NCI-H146 treated with DMSO at 0.1 percent for 48 hours (cell line): ENCODE measurements at regions not wholly inside any gene's neighbourhood (a gene's known extent, or its start where the extent isn't known, plus 50 kb on each side); places are given as distances from the start of the nearest gene placed in this dataset.

ENCODE experiments used
- DNase-seq: peaks from one replicate; lab custom pipeline; 2025; ENCODE audit not compliant: unreplicated experiment; lab: John Stamatoyannopoulos, UW

- peak; percentile 91 for DNase-seq
Observed at GRCh38 chr14:89013698-89014568, 189.5 kb downstream of the TTC8 start.

DNA sequence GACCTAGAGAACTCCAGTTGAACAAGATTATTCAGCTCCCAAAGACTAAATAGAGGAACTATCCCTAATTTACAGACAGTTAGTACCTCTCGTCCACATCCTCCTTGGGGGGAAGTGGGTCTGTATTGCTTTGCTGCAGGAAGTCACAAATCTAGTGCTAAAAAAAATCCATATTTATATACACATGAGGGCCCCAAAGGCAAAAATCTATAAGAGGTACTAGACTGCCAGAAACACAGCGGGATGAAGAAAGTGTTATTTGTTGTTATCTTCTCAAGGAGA is 190.1 kb downstream of the TTC8 start:
- no peak for DNase-seq

- no peak for DNase-seq
Observed at GRCh38 chr14:89015016-89015415, 190.6 kb downstream of the TTC8 start.

DNA sequence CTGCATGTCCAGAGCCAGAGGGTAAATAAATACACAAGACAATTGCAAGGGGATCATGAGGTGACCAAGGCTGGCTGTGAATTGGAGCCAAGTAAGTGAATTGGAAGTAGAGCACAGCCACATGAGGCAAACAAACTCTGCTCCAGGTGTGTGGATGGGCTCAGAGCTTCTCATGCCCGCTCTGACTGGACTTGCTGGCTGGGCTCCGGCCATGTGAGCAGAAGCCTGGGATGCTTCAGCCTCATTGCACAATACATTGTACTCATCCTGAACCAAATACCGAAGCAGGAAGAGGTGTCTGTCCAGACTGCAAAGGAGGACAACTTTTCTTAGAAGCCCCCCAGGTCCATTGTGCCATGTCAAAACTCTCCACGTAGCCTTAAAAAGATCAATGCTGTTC is 193.0 kb downstream of the TTC8 start:
- no peak for DNase-seq

GRCh38 chr14:89022274-89022673 is 197.8 kb downstream of the TTC8 start:
- no peak for DNase-seq

- no peak for DNase-seq
Observed at GRCh38 chr14:89024691-89025090, 200.2 kb downstream of the TTC8 start.

- DNase-seq = no peak
Observed at GRCh38 chr14:89025561-89026236, 201.2 kb downstream of the TTC8 start.

DNA sequence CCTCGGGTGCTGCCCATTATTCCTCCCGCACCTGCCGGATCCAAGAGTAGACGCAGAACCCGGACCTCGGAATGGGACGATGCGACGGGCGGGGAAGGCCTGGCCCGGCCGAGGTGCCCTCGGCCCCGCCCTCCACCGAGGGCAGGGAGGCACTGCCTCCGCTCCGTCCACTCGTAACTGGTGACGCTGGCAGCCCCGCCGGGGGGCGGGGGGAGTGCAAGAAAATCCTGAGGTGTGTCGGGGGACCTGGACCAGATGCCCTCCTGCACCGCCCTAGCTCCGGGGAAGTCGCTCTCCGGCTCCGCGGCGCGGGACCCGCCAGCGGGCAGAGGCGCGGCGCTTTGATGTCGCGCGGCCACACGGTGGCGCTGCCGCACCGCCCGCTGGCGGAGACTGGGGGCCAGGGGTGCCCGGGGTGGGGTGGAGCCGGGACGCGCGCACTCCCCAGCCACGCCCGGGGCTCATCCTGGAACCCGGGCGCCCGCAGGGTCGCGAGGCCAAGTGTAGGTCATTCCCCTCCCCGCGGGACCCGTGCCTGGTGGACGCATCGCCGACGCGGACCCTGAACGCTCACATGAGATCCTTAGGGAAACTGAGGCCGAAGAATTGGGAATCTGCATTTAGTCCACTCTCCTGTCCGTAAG is 202.8 kb downstream of the TTC8 start:
- DNase-seq = no peak

DNA sequence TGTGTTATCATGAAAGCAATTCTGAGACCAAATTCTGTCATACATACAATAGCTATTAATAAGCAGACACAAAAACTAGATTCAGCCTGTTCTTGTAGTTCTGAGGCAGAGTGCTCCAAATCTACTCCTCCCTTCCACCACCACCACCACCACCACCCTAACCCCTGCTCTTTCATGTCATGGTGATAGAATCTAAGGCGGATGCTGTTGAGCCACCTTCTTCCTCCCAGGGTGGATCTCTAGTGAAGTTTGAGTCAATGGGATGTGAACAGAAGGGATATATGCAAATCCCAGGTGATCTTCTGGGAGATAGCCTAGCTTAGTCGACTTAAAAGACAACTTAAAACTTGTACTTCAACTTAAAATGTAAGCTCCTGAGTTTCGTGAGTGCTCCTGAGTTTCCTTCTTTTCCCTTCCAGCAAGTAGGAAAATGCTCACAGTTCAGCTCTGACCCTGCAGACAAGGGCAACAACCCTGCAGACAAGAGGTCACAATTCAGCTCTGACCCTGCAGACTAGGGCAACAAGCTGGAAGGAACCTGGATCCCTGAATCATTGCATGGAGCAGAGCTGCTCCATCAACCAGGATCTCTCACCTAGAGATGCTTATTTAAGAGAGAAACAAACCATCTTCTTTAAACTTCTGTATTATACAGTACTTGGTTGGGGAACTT is 204.1 kb downstream of the TTC8 start:
- DNase-seq = no peak

DNA sequence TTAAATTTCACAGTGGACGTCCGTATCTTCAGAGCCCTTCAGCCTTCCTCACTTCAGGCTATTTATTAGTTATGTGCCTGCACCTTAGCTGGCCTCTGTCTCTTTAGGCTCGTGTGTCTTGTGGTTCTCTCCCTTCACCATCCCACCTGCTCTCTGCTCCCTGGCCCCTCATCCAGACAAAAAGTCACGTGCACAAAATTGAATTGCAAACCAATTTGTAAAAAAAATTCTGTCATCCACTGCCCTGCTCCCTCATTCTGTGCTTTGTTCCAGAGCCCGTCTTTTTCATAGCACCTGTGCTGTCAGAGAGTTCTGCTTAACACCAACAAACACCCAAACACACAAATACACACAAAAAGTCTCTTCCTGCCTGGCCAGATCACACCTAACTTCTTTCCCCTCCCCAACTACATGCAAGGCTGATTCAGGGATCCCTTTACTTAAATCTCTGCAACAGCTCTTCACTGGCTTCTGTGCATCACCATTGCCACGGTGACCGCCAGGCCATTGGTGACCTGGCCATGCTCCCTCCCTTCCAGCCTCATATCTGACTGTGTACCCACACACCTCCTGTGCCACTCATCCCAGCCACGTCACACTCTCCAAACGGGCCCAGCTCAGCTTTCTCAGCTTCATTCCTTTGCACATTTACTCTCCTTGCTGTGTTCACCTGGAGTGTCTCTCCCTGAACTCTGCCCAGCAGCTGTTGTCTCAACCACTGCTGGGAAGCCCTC is 205.7 kb downstream of the TTC8 start:
- no peak for DNase-seq

GRCh38 chr14:89030921-89031320 is 206.5 kb downstream of the TTC8 start:
- DNase-seq = no peak

- DNase-seq = no peak
Observed at GRCh38 chr14:89032086-89032649, 207.7 kb downstream of the TTC8 start.

DNA sequence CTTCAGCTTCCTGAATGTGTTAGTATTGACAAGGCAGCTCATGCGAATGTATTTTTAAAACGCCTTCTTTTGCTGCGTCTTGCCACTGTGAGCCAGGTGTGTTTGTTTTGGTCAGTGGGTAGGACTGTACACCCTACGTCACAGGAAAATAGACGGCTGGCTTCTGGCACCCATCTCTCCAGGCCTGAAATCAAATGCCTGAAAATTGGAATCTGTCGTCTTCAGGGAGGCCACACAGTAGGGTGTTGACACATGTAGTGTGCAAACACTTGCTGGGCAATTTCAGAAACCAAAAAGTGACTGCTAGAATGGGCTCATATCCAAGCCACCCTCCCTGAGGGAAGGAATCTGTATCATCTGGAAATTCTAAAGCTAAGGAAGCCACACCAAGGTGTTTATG is 209.3 kb downstream of the TTC8 start:
- peak; percentile 42 for DNase-seq

GRCh38 chr14:89036371-89036770 is 211.9 kb downstream of the TTC8 start:
- DNase-seq = no peak

GRCh38 chr14:89037065-89037464 is 212.6 kb downstream of the TTC8 start:
- DNase-seq = no peak

DNA sequence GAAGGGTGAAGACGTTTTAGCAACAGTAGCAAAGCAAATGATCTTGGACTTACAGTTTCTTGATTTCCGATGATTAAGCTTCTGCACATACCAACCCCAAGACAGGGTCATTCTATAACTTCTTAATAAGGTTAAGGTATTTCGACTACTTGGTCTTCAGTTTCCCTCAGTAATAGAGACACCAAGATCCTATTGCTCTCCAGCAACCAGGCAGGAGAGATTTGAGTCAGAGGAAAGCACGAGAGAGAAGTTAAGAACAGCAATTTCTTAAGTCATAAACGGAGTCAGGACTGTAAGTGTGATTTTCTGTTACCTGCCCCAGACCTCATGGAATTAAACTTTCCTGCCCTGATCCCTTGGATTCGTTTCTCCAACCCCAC is 215.6 kb downstream of the TTC8 start:
- no peak for DNase-seq

DNA sequence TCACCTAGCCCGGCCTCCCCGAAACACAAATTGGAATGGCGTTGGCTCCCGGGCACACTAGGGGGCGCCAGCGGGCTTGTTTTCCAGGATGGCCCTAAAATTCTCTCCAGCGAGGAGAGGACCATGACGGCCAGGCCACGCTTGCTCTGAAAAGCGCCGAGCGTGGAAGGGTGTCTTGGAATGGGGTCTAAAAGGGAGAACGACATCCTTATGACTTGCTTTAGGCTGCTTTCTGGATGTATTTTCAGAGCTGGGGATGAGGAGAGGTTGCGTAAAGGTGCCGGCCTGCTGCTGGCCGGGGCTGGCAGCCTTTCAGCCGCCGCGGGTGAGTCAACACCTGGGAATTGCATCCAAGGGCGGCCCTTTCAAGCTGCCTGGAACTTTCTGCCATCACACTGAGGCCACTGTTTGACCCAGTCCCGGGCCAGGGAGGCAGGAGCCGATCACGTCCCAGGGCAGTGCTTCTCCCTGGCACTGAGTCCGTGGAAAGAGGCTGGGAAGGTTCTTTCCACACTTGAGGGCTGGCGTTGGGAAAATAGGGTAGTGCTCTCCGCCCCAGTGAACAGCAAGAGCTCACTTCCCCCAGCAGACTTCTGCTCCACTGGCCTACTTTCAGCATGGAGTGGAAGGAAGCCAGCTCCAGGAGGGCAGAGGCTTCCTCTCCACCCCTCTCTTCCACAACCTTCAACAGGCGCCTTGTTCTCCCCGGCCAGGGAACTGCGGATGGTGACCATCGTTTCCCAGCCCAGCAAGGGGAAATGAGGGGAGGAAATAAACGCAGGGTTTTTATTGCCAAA is 216.2 kb downstream of the TTC8 start:
- DNase-seq = peak; percentile 47

DNA sequence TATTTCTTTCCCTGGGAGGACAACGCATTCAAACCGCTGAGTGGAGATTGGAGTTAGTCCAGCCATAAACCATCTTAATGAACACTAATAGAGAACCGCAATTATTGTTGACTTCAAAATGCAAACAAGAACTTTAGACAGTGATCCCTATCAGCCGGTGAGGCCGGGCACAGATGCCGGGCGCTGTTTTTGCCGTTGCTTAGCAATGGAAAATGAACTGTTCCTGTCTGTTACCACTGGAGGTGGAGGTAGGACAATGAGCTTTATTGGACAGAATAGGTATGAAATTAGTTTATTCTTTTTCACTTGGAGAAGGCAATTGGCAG is 216.8 kb downstream of the TTC8 start:
- peak; percentile 36 for DNase-seq

DNA sequence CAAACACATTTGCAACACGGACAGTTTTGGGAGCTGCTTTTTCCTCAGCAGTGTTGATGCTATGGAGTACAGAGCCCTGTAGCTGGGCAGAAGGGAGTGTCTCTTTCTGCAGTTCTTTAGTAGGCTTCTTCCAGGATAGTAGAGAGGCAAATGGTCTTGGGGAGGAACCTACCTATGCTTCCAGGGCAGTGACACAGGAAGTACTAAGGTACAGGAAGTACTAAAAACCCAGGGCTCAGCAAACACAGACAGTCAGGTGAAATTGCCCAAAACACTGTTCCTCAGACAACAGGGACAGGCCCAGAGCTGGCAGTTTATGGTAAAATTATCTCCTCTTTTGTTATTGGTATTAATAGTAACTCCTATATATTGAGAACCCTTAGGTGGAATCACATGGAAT is 217.6 kb downstream of the TTC8 start:
- DNase-seq = no peak

GRCh38 chr14:89053303-89053702 is 228.9 kb downstream of the TTC8 start:
- DNase-seq = no peak
